CD14-positive monocyte (primary cell): ENCODE measurements at regions not wholly inside any gene's neighbourhood (a gene's known extent, or its start where the extent isn't known, plus 50 kb on each side); places are given as distances from the start of the nearest gene placed in this dataset.

Source experiments
- DNase-seq, 3 donors: peaks; one replicate each; pipeline ENCODE4 v3.0.0-alpha.2; 2011 to 2022
- H2AFZ ChIP-seq: 2 replicates; pipeline ENCODE4 v1.6.0; 2012; ENCODE audit warnings: mild to moderate bottlenecking, low read depth, low read length, inconsistent platforms; ENCODE audit not compliant: insufficient read depth, poor library complexity, severe bottlenecking
- H3K27ac ChIP-seq, 2 donors: 1 replicate in 1 of 2; 2 replicates in 1 of 2; pipeline ENCODE4 v1.5.1; 2012 to 2013; ENCODE audit warnings: low read length in 2 of 2, control low read depth in 1 of 2, inconsistent platforms in 1 of 2, low read depth in 1 of 2, mild to moderate bottlenecking in 1 of 2
- H3K27me3 ChIP-seq, 2 donors: one replicate each; pipeline versions ENCODE4 v1.6.0 to v1.6.1; 2011 to 2013; ENCODE audit warnings: low read length in 2 of 2; ENCODE audit not compliant: control insufficient read depth in 2 of 2, insufficient read depth in 2 of 2
- H3K36me3 ChIP-seq, 2 donors: replicated peaks in 1 of 2; 1 replicate in 1 of 2; 2 replicates in 1 of 2; pipeline versions ENCODE4 v1.5.1 to v1.6.1; 2012 to 2013; ENCODE audit warnings: low read length in 2 of 2, control low read depth in 1 of 2, inconsistent platforms in 1 of 2, mild to moderate bottlenecking in 1 of 2; ENCODE audit not compliant: insufficient read depth in 2 of 2, control insufficient read depth in 1 of 2
- H3K4me1 ChIP-seq, 2 donors: 1 replicate in 1 of 2; 2 replicates in 1 of 2; pipeline versions ENCODE4 v1.5.1 to v1.6.1; 2012 to 2013; ENCODE audit warnings: low read length in 2 of 2, control low read depth in 1 of 2, inconsistent platforms in 1 of 2, mild to moderate bottlenecking in 1 of 2, moderate library complexity in 1 of 2; ENCODE audit not compliant: insufficient read depth in 2 of 2, control insufficient read depth in 1 of 2
- H3K4me2 ChIP-seq: replicated peaks from 2 replicates; pipeline ENCODE3; 2012; ENCODE audit warnings: low read length, moderate library complexity, mild to moderate bottlenecking; ENCODE audit not compliant: poor library complexity, severe bottlenecking; ENCODE audit errors: extremely low read depth
- H3K4me3 ChIP-seq, 3 experiments: fragments of 200-600 bp in 1 of 3; sonication (generic) in 1 of 3; replicated peaks in 1 of 3; 1 replicate in 2 of 3; 2 replicates in 1 of 3; pipeline ENCODE4 v1.5.1; 2011 to 2013; ENCODE audit warnings: low read length in 3 of 3, mild to moderate bottlenecking in 3 of 3, control low read depth in 2 of 3, low read depth in 2 of 3, inconsistent platforms in 1 of 3, moderate library complexity in 1 of 3
- H3K79me2 ChIP-seq: 2 replicates; pipeline ENCODE4 v1.6.0; 2012; ENCODE audit warnings: mild to moderate bottlenecking, control low read depth, inconsistent platforms, low read length, moderate library complexity; ENCODE audit not compliant: insufficient read depth
- H3K9ac ChIP-seq: 2 replicates; pipeline ENCODE4 v1.6.0; 2017; ENCODE audit warnings: low read length, mild to moderate bottlenecking; ENCODE audit not compliant: insufficient read depth, poor library complexity, severe bottlenecking
- H3K9me3 ChIP-seq, 2 donors: replicated peaks in 1 of 2; 1 replicate in 1 of 2; 2 replicates in 1 of 2; pipeline versions ENCODE4 v1.5.1 to v1.6.1; 2012 to 2013; ENCODE audit warnings: low read length in 2 of 2, control low read depth in 1 of 2; ENCODE audit not compliant: control insufficient read depth in 1 of 2, insufficient read depth in 1 of 2
- H4K20me1 ChIP-seq: 2 replicates; pipeline ENCODE4 v1.6.0; 2012; ENCODE audit warnings: mild to moderate bottlenecking, low read length, control low read depth, moderate library complexity; ENCODE audit not compliant: insufficient read depth
- H3K27ac Mint-ChIP-seq, 7 donors: one replicate each; pipeline ENCODE4 v1.8.0; 2020; ENCODE audit warnings: mild to moderate bottlenecking in 7 of 7, mixed read lengths in 7 of 7, moderate library complexity in 6 of 7, inconsistent platforms in 2 of 7
- H3K27me3 Mint-ChIP-seq, 3 donors: one replicate each; pipeline ENCODE4 v1.8.0; 2021 to 2022; ENCODE audit warnings: low read depth in 3 of 3, mild to moderate bottlenecking in 3 of 3, mixed read lengths in 3 of 3, moderate library complexity in 3 of 3, inconsistent platforms in 1 of 3
- H3K36me3 Mint-ChIP-seq, 2 donors: one replicate each; pipeline ENCODE4 v1.8.0; 2020; ENCODE audit warnings: mixed read lengths in 2 of 2, inconsistent platforms in 1 of 2, mild to moderate bottlenecking in 1 of 2
- H3K4me1 Mint-ChIP-seq: one replicate; pipeline ENCODE4 v1.8.0; 2020; ENCODE audit warnings: mild to moderate bottlenecking, mixed read lengths
- H3K4me3 Mint-ChIP-seq, 2 donors: one replicate each; pipeline ENCODE4 v1.8.0; 2020; ENCODE audit warnings: mild to moderate bottlenecking in 2 of 2, mixed read lengths in 2 of 2, moderate library complexity in 1 of 2
- H3K9me3 Mint-ChIP-seq, 7 donors: one replicate each; pipeline ENCODE4 v1.8.0; 2020 to 2022; ENCODE audit warnings: mixed read lengths in 7 of 7, mild to moderate bottlenecking in 6 of 7, moderate library complexity in 6 of 7, inconsistent platforms in 2 of 7
- WGBS: methylation state at CpG from one replicate; pipeline ENCODE4 v1.1.5; 2013; ENCODE audit warnings: missing lambda C conversion rate; ENCODE audit not compliant: insufficient coverage; 5-methylcytosine and 5-hydroxymethylcytosine counted together
- intact Hi-C, 2 donors: fragments of 100-400 bp; cut with micrococcal nuclease; formaldehyde crosslinking; loops; one replicate each; pipeline versions ENCODE4 v1.15.0 to v1.15.1; 2023
- TF ChIP-seq, protein P1 (sequence below): fragments of 200-600 bp; IDR thresholded peaks from one replicate; pipeline ENCODE4 v1.8.0; 2022; ENCODE audit warnings: antibody characterized with exemption, mild to moderate bottlenecking

DNA sequence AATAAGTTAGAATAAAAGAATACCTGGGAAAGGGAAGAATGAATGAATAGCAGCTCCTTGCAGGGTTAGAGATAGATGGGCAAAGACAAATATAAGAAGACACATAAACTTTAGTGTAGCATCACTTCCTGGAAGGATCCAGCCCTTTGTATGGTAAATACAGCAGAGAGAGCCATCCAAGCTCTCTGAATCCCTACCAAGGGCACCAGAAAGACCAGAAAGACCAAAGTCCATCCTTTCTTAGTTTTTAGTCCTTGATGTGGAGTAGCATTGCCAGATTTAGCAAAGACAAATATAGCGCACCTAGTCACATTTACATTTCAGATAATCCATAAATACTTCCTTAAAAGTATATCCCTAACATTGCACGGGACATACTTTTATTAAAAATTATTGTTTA, 56.1 kb upstream of the C9orf72 start:
- TF ChIP-seq, protein P1, sequence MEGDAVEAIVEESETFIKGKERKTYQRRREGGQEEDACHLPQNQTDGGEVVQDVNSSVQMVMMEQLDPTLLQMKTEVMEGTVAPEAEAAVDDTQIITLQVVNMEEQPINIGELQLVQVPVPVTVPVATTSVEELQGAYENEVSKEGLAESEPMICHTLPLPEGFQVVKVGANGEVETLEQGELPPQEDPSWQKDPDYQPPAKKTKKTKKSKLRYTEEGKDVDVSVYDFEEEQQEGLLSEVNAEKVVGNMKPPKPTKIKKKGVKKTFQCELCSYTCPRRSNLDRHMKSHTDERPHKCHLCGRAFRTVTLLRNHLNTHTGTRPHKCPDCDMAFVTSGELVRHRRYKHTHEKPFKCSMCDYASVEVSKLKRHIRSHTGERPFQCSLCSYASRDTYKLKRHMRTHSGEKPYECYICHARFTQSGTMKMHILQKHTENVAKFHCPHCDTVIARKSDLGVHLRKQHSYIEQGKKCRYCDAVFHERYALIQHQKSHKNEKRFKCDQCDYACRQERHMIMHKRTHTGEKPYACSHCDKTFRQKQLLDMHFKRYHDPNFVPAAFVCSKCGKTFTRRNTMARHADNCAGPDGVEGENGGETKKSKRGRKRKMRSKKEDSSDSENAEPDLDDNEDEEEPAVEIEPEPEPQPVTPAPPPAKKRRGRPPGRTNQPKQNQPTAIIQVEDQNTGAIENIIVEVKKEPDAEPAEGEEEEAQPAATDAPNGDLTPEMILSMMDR = no peak
- no CpG with 5 or more reads among the region's 2 CpGs for WGBS
- Mint-ChIP-seq H3K36me3 (peaks cover 0 to 3% of the 10 kb centered on the region in 2 donors), H3K27me3 (peaks cover 0 to 2% (median 0%) of the 10 kb centered on the region in 3 donors), H3K4me3 (no peak overlapping the region), H3K4me1 (peaks cover 37% of the 10 kb centered on the region), H3K9me3 (peaks cover 0 to 3% (median 0%) of the 10 kb centered on the region in 7 donors), H3K27ac (no peak overlapping the region)
- H2AFZ ChIP-seq = no peak overlapping the region
- H4K20me1 ChIP-seq = no peaks in the 10 kb centered on the region
- no peak overlapping the region for H3K4me2 ChIP-seq
- no peaks in the 10 kb centered on the region for H3K79me2 ChIP-seq
- no peak for DNase-seq
- no peak overlapping the region for H3K4me3 ChIP-seq
- no peaks in the 10 kb centered on the region for H3K9me3 ChIP-seq
- H3K9ac ChIP-seq = no peak overlapping the region
- peaks cover 29 to 31% of the 10 kb centered on the region in 2 donors for H3K4me1 ChIP-seq
- H3K27ac ChIP-seq = no peak overlapping the region
- no peaks in the 10 kb centered on the region for H3K36me3 ChIP-seq
- intact Hi-C loops = loop anchor here in 1 of 2 donors (10.0 kb wide), 1 partner anchor 55 kb away; the partner anchor contains the start of gene C9orf72
- H3K27me3 ChIP-seq = no peaks in the 10 kb centered on the region

DNA sequence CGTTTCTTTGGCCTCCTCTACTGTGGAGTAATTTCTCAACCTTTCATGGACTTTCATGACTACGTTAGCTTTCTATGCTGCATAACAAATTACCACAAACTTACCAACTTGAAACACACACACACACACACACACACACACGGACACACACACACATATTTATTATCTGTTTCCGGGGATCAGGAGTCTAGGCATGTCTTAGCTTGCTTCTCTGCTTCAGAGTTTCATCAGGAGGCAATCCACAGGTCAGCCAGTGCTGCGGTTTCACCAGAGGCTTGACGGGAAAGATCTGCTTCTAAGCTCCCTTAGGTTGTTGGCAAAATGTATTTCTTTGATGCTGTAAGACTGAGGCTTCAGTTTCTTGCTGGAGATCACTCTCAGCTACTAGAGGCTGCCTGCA, 59.0 kb upstream of the C9orf72 start:
- Mint-ChIP-seq H3K9me3 (peaks cover 0 to 3% (median 0%) of the 10 kb centered on the region in 7 donors), H3K36me3 (peaks cover 0 to 3% of the 10 kb centered on the region in 2 donors), H3K4me1 (peaks cover 36% of the 10 kb centered on the region), H3K27me3 (peaks cover 0 to 2% (median 0%) of the 10 kb centered on the region in 3 donors), H3K4me3 (no peak overlapping the region), H3K27ac (no peak overlapping the region)
- no peak overlapping the region for H3K27ac ChIP-seq
- intact Hi-C loops = loop anchor here in 1 of 2 donors (10.0 kb wide), 1 partner anchor 73 kb away; no protein-coding TSS in a partner anchor
- H3K4me2 ChIP-seq = no peak overlapping the region
- WGBS = 80% methylated on average over 4 of the region's 6 CpGs
- no peak overlapping the region for H3K9ac ChIP-seq
- no peaks in the 10 kb centered on the region for H3K9me3 ChIP-seq
- no peaks in the 10 kb centered on the region for H3K79me2 ChIP-seq
- no peak for DNase-seq
- H3K4me1 ChIP-seq = peaks cover 38 to 43% of the 10 kb centered on the region in 2 donors
- TF ChIP-seq, protein P1 = no peak
- no peaks in the 10 kb centered on the region for H3K36me3 ChIP-seq
- H3K4me3 ChIP-seq = no peak overlapping the region
- no peaks in the 10 kb centered on the region for H4K20me1 ChIP-seq
- H2AFZ ChIP-seq = no peak overlapping the region
- H3K27me3 ChIP-seq = no peaks in the 10 kb centered on the region
